Activated CD8-positive, alpha-beta T cell treated with anti-CD3 and anti-CD28 coated beads for 36 hours (primary cell): ENCODE measurements at regions not wholly inside any gene's neighbourhood (a gene's known extent, or its start where the extent isn't known, plus 50 kb on each side); places are given as distances from the start of the nearest gene placed in this dataset.
A peak's percentile ranks its signal among the peaks of the same experiment; 100 is the strongest.

Experiments used
- ATAC-seq: fragments of 200-7000 bp; cut with Tn5 transposase; one replicate; pipeline ENCODE4 v1.10.0; 2021; ENCODE audit warnings: mild to moderate bottlenecking, moderate library complexity
- CTCF ChIA-PET: fragments of 350-600 bp; sonication (Branson Sonifier 250); formaldehyde crosslinking; loops from one replicate; lab custom pipeline; 2021; ENCODE audit warnings: antibody characterized with exemption; lab: Charles Lee
- POLR2A ChIA-PET: fragments of 350-600 bp; sonication (Branson Sonifier 250); formaldehyde crosslinking; loops from one replicate; lab custom pipeline; 2021; ENCODE audit warnings: antibody characterized with exemption; lab: Charles Lee
- DNase-seq: peaks from one replicate; pipeline ENCODE4 v3.0.0-alpha.2; 2020
- H3K27ac Mint-ChIP-seq: one replicate; pipeline ENCODE4 v1.8.0; 2021; ENCODE audit warnings: mild to moderate bottlenecking, mixed read lengths
- H3K27me3 Mint-ChIP-seq: one replicate; pipeline ENCODE4 v1.8.0; 2021; ENCODE audit warnings: mixed read lengths
- H3K36me3 Mint-ChIP-seq: one replicate; pipeline ENCODE4 v1.8.0; 2021; ENCODE audit warnings: low read depth, mixed read lengths
- H3K4me1 Mint-ChIP-seq: one replicate; pipeline ENCODE4 v1.8.0; 2021; ENCODE audit warnings: low read depth, mixed read lengths
- H3K4me3 Mint-ChIP-seq: one replicate; pipeline ENCODE4 v1.8.0; 2021; ENCODE audit warnings: mild to moderate bottlenecking, moderate library complexity, mixed read lengths
- H3K9me3 Mint-ChIP-seq: one replicate; pipeline ENCODE4 v1.8.0; 2021; ENCODE audit warnings: mixed read lengths
- intact Hi-C: fragments of 100-400 bp; cut with micrococcal nuclease; formaldehyde crosslinking; loops from one replicate; pipeline ENCODE4 v1.10.0; 2022
- TF ChIP-seq, protein P1 (sequence below): fragments of 200-600 bp; IDR thresholded peaks from one replicate; pipeline ENCODE4 v1.8.0; 2022; ENCODE audit warnings: antibody characterized with exemption, mild to moderate bottlenecking

DNA sequence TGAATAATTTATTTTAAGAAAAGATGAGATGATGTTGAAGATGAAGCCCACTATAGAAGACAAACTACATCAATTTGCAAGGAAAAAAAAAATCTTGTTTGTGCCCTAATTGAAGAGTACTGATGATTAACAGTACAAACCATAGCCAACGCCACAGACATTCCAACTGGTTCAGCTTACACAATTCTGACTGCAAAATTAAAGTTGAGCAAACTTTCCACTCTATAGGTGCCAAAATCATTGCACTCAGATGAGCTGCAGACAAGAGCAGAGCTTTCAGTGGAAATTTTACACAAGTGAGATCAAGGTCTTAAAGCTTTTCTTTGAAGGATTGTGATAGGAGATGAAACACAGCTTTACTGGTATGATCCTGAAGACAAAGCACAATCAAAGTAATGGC lies 85.3 kb downstream of the OGFRL1 start:
- CTCF ChIA-PET = interaction anchor here (0.6 to 1.2 kb wide), 2 partner anchors 9 to 102 kb away, joined by 3 read pairs; no protein-coding TSS in a partner anchor
- TF ChIP-seq, protein P1, sequence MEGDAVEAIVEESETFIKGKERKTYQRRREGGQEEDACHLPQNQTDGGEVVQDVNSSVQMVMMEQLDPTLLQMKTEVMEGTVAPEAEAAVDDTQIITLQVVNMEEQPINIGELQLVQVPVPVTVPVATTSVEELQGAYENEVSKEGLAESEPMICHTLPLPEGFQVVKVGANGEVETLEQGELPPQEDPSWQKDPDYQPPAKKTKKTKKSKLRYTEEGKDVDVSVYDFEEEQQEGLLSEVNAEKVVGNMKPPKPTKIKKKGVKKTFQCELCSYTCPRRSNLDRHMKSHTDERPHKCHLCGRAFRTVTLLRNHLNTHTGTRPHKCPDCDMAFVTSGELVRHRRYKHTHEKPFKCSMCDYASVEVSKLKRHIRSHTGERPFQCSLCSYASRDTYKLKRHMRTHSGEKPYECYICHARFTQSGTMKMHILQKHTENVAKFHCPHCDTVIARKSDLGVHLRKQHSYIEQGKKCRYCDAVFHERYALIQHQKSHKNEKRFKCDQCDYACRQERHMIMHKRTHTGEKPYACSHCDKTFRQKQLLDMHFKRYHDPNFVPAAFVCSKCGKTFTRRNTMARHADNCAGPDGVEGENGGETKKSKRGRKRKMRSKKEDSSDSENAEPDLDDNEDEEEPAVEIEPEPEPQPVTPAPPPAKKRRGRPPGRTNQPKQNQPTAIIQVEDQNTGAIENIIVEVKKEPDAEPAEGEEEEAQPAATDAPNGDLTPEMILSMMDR = no peak
- Mint-ChIP-seq H3K27me3 (peaks cover 8% of the 10 kb centered on the region), H3K4me3 (no peak overlapping the region), H3K36me3 (no peaks in the 10 kb centered on the region), H3K27ac (no peak overlapping the region), H3K9me3 (no peaks in the 10 kb centered on the region), H3K4me1 (no peaks in the 10 kb centered on the region)
- DNase-seq = no peak
- POLR2A ChIA-PET = no interaction called here
- intact Hi-C loops = no loop called here
- no peak for ATAC-seq

DNA sequence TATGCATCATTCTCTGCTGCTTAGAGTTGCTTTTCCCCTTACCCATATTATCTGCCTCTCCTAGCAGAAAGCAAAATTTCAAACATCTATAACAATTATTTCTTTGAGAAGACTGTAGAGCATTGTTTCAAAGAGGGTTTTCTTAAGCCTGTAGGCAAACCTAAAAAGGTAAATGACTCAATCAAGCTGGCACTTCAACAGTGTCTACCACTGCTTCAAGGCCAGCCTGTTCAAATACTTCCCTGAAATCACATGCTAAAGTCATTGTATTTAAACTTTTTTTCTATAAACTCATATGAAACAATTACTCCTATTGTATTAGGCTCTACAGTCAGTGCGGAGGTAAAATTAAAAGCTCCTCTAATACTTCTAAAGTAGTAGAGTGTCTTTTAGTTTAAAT lies 87.1 kb downstream of the OGFRL1 start:
- CTCF ChIA-PET = no interaction called here
- no peaks in the 10 kb centered on the region for H3K9me3 Mint-ChIP-seq
- POLR2A ChIA-PET = no interaction called here
- H3K27me3 Mint-ChIP-seq = peaks cover 8% of the 10 kb centered on the region
- no peak overlapping the region for H3K27ac Mint-ChIP-seq
- no peaks in the 10 kb centered on the region for H3K36me3 Mint-ChIP-seq
- intact Hi-C loops = no loop called here
- DNase-seq (no peak), ATAC-seq (no peak)
- no peaks in the 10 kb centered on the region for H3K4me1 Mint-ChIP-seq
- TF ChIP-seq, protein P1 = no peak
- no peak overlapping the region for H3K4me3 Mint-ChIP-seq

DNA sequence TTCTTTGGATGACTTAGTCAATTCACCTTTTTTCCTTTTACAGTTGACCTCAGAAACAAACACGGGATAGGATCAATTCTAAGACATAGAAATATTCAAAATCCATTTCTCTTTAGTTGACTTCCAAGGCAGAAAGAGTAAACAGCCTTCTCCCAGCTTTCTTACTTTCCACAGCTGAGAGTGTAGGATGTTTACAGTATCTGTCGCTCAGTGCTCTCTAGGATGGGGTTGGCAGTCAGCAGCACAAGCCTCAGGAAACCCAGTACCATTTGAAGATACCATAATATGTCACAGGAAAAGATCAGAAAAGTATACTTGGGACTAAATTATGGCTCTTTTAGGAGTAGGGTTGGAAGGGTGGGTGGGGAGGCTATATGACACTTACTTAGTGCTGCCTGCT lies 88.2 kb downstream of the OGFRL1 start:
- no peak for ATAC-seq
- POLR2A ChIA-PET = no interaction called here

DNA sequence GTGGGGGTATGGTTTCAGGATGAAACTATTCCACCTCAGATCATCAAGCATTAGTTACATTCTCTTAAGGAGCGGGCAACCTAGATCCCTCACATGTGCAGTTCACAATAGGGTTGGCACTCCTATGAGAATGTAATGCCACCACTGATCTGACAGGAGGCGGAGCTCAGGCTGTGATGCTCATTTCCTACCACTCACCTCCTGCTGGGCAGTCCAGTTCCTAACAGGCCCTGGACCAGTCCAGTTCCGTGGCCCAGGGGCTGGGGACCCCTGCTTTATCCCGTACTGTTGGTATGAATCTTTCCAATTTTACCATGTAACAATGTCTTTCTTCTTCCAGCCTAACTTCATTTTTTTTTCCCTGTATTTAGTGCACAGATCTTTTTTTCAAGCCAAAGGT lies 94.9 kb downstream of the OGFRL1 start:
- POLR2A ChIA-PET = no interaction called here
- CTCF ChIA-PET = interaction anchor here (1.3 kb wide), 1 partner anchor 137 kb away, joined by 3 read pairs; no protein-coding TSS in a partner anchor
- DNase-seq (no peak), ATAC-seq (no peak)
- H3K4me3 Mint-ChIP-seq = no peak overlapping the region
- intact Hi-C loops = loop anchor here (5.0 to 10.0 kb wide), 2 partner anchors 131 to 699 kb away; no protein-coding TSS in a partner anchor
- H3K4me1 Mint-ChIP-seq = no peaks in the 10 kb centered on the region
- H3K27ac Mint-ChIP-seq = no peak overlapping the region
- no peaks in the 10 kb centered on the region for H3K9me3 Mint-ChIP-seq
- H3K36me3 Mint-ChIP-seq = no peaks in the 10 kb centered on the region
- TF ChIP-seq, protein P1 = no peak
- no peaks in the 10 kb centered on the region for H3K27me3 Mint-ChIP-seq

More for the DNA sequence above, 88.2 kb downstream of the OGFRL1 start:
- no peaks in the 10 kb centered on the region for H3K4me1 Mint-ChIP-seq
- H3K9me3 Mint-ChIP-seq = no peaks in the 10 kb centered on the region
- peaks cover 6% of the 10 kb centered on the region for H3K27me3 Mint-ChIP-seq
- intact Hi-C loops = no loop called here
- no peak overlapping the region for H3K27ac Mint-ChIP-seq
- DNase-seq = no peak
- H3K4me3 Mint-ChIP-seq = no peak overlapping the region
- TF ChIP-seq, protein P1 = no peak
- CTCF ChIA-PET = no interaction called here
- no peaks in the 10 kb centered on the region for H3K36me3 Mint-ChIP-seq

DNA sequence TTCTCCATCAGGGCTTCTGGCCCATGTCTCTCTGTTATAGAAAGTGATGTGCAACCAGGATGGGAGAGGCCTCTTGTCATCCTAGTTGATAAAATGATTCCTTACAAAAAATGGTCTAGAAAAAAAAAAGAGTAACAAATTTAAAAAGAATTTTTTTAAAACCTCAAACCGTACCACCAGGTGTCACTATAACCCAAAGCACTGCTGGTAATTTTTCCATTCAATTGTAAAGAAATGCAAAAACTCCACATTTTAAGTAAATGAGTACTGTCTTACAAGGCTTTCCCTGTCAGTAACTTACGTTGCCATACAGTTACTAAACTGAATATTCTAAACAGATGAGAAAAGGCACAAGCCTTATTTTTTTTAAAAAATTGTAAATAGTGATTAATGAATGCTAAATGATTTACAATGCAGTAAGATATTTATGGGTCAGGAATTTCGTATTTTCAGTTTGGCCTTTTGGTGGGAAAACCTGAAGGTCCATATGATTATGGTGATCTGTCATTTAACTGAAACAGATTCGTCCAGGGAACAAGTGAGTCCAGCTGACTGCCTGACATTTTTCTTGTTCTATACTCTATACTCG lies 95.4 kb downstream of the OGFRL1 start:
- ChIA-PET CTCF (interaction anchor here (1.0 to 1.9 kb wide), 4 partner anchors 12 to 702 kb away, joined by 3 to 6 read pairs (median 4); no protein-coding TSS in a partner anchor), POLR2A (no interaction called here)
- Mint-ChIP-seq H3K27me3 (no peaks in the 10 kb centered on the region), H3K27ac (no peak overlapping the region), H3K4me3 (no peak overlapping the region), H3K9me3 (no peaks in the 10 kb centered on the region), H3K4me1 (no peaks in the 10 kb centered on the region), H3K36me3 (no peaks in the 10 kb centered on the region)
- DNase-seq (peak; percentile 12), ATAC-seq (no peak)
- TF ChIP-seq, protein P1 = peak; percentile 57
- intact Hi-C loops = loop anchor here (5.0 to 10.0 kb wide), 2 partner anchors 131 to 698 kb away; no protein-coding TSS in a partner anchor
